Subcutaneous abdominal adipose tissue (tissue), 5 donors: ENCODE measurements at regions not wholly inside any gene's neighbourhood (a gene's known extent, or its start where the extent isn't known, plus 50 kb on each side); places are given as distances from the start of the nearest gene placed in this dataset.

Source experiments
- H3K27ac ChIP-seq: one replicate; pipeline ENCODE4 v1.7.0; 2013; ENCODE audit warnings: low read depth, mild to moderate bottlenecking, inconsistent platforms, low read length, moderate library complexity
- H3K27me3 ChIP-seq, 5 donors: one replicate each; pipeline ENCODE4 v1.7.0; 2013; ENCODE audit warnings: low read length in 5 of 5, inconsistent platforms in 1 of 5; ENCODE audit not compliant: control insufficient read depth in 5 of 5, insufficient read depth in 4 of 5
- H3K36me3 ChIP-seq, 5 donors: one replicate each; pipeline ENCODE4 v1.7.0; 2013; ENCODE audit warnings: low read length in 5 of 5; ENCODE audit not compliant: control insufficient read depth in 5 of 5, insufficient read depth in 5 of 5
- H3K4me1 ChIP-seq, 5 donors: one replicate each; pipeline ENCODE4 v1.7.0; 2013; ENCODE audit warnings: low read length in 5 of 5, mild to moderate bottlenecking in 3 of 5, moderate library complexity in 1 of 5; ENCODE audit not compliant: control insufficient read depth in 5 of 5, insufficient read depth in 5 of 5
- H3K4me3 ChIP-seq, 5 donors: one replicate each; pipeline ENCODE4 v1.7.0; 2013; ENCODE audit warnings: low read length in 5 of 5, low read depth in 1 of 5
- H3K9ac ChIP-seq, 5 donors: one replicate each; pipeline ENCODE4 v1.7.0; 2013; ENCODE audit warnings: low read length in 5 of 5, mild to moderate bottlenecking in 4 of 5, moderate library complexity in 3 of 5
- H3K9me3 ChIP-seq, 5 donors: one replicate each; pipeline ENCODE4 v1.7.0; 2013; ENCODE audit warnings: low read length in 5 of 5; ENCODE audit not compliant: control insufficient read depth in 5 of 5
- donor health status: healthy.
- donor health status: healthy.
- donor health status: healthy.
- donor health status: healthy.
- donor health status: healthy.

- Histone ChIP-seq H3K27ac (no peak overlapping the region), H3K27me3 (peaks cover 12 to 55% (median 44%) of the 10 kb centered on the region in 5 donors)
Measured at GRCh38 chr19:30222992-30223865, 149.0 kb upstream of the ZNF536 start.

GRCh38 chr19:30223866-30224688 lies 148.1 kb upstream of the ZNF536 start:
- no peak overlapping the region for H3K4me3 ChIP-seq
- H3K27me3 ChIP-seq: peaks cover 12 to 59% (median 50%) of the 10 kb centered on the region in 5 donors
- H3K36me3 ChIP-seq: no peaks in the 10 kb centered on the region
- H3K4me1 ChIP-seq: peaks cover 0 to 39% (median 32%) of the 10 kb centered on the region in 5 donors
- H3K27ac ChIP-seq: no peak overlapping the region
- no peaks in the 10 kb centered on the region for H3K9me3 ChIP-seq
- no peak overlapping the region for H3K9ac ChIP-seq

More at GRCh38 chr19:30222992-30223865, 149.0 kb upstream of the ZNF536 start:
- Histone ChIP-seq H3K4me3 (no peak overlapping the region), H3K9ac (no peak overlapping the region), H3K36me3 (no peaks in the 10 kb centered on the region), H3K9me3 (no peaks in the 10 kb centered on the region), H3K4me1 (peaks cover 0 to 32% (median 24%) of the 10 kb centered on the region in 5 donors)

GRCh38 chr19:30224689-30225606 lies 147.2 kb upstream of the ZNF536 start:
- no peaks in the 10 kb centered on the region for H3K9me3 ChIP-seq
- no peak overlapping the region for H3K27ac ChIP-seq
- no peak overlapping the region for H3K4me3 ChIP-seq
- peaks cover 15 to 68% (median 49%) of the 10 kb centered on the region in 5 donors for H3K27me3 ChIP-seq
- H3K4me1 ChIP-seq: peaks cover 0 to 39% (median 32%) of the 10 kb centered on the region in 5 donors
- H3K36me3 ChIP-seq: no peaks in the 10 kb centered on the region
- H3K9ac ChIP-seq: no peak overlapping the region

- no peak overlapping the region for H3K9ac ChIP-seq
- peak overlapping the region in 3 of 5 donors; percentile 56 to 69 (median 67) for H3K4me3 ChIP-seq
- no peak overlapping the region for H3K27ac ChIP-seq
- H3K36me3 ChIP-seq: no peaks in the 10 kb centered on the region
- peaks cover 15 to 75% (median 45%) of the 10 kb centered on the region in 5 donors for H3K27me3 ChIP-seq
- H3K9me3 ChIP-seq: no peaks in the 10 kb centered on the region
- peaks cover 0 to 39% (median 32%) of the 10 kb centered on the region in 5 donors for H3K4me1 ChIP-seq
Measured at GRCh38 chr19:30225676-30226463, 146.3 kb upstream of the ZNF536 start.

GRCh38 chr19:30226464-30227011 lies 145.6 kb upstream of the ZNF536 start:
- no peak overlapping the region for H3K9ac ChIP-seq
- H3K27ac ChIP-seq: no peak overlapping the region
- peak overlapping the region; percentile 48 to 69 (median 56) for H3K4me3 ChIP-seq

GRCh38 chr19:30227012-30227621 lies 145.1 kb upstream of the ZNF536 start:
- H3K27me3 ChIP-seq: peaks cover 15 to 72% (median 44%) of the 10 kb centered on the region in 5 donors
- H3K4me1 ChIP-seq: peaks cover 0 to 39% (median 32%) of the 10 kb centered on the region in 5 donors

More at GRCh38 chr19:30226464-30227011, 145.6 kb upstream of the ZNF536 start:
- Histone ChIP-seq H3K4me1 (peaks cover 0 to 39% (median 32%) of the 10 kb centered on the region in 5 donors), H3K9me3 (no peaks in the 10 kb centered on the region), H3K36me3 (no peaks in the 10 kb centered on the region), H3K27me3 (peaks cover 15 to 75% (median 45%) of the 10 kb centered on the region in 5 donors)

GRCh38 chr19:30227661-30228112 lies 144.5 kb upstream of the ZNF536 start:
- Histone ChIP-seq H3K27ac (no peak overlapping the region), H3K9me3 (no peaks in the 10 kb centered on the region), H3K9ac (no peak overlapping the region), H3K27me3 (peaks cover 15 to 73% (median 41%) of the 10 kb centered on the region in 5 donors), H3K36me3 (no peaks in the 10 kb centered on the region), H3K4me3 (peak overlapping the region in 4 of 5 donors; percentile 55 to 69 (median 62)), H3K4me1 (peaks cover 0 to 36% (median 32%) of the 10 kb centered on the region in 5 donors)

More at GRCh38 chr19:30227012-30227621, 145.1 kb upstream of the ZNF536 start:
- no peak overlapping the region for H3K27ac ChIP-seq
- H3K4me3 ChIP-seq: peak overlapping the region; percentile 48 to 69 (median 56)
- H3K9me3 ChIP-seq: no peaks in the 10 kb centered on the region
- no peaks in the 10 kb centered on the region for H3K36me3 ChIP-seq
- no peak overlapping the region for H3K9ac ChIP-seq

GRCh38 chr19:30228113-30228834 lies 143.9 kb upstream of the ZNF536 start:
- Histone ChIP-seq H3K4me3 (peak overlapping the region in 4 of 5 donors; percentile 17 to 69 (median 62)), H3K36me3 (no peaks in the 10 kb centered on the region), H3K27me3 (peaks cover 15 to 74% (median 40%) of the 10 kb centered on the region in 5 donors), H3K27ac (no peak overlapping the region), H3K9me3 (no peaks in the 10 kb centered on the region), H3K4me1 (peaks cover 0 to 35% (median 32%) of the 10 kb centered on the region in 5 donors), H3K9ac (no peak overlapping the region)
